ENCODE measurements at regions not wholly inside any gene's neighbourhood (a gene's known extent, or its start where the extent isn't known, plus 50 kb on each side); places are given as distances from the start of the nearest gene placed in this dataset.

GRCh38 chr22:47928631-47929030 is 1166.2 kb downstream of the TBC1D22A start:
- Histone ChIP-seq H3K27me3 (replicated peaks in 1 of 7) (peaks cover 0 to 7% (median 0%) of the 10 kb centered on the region in 7 donors), H3K36me3 (no peaks in the 10 kb centered on the region), H3K27ac (no peak overlapping the region), H3K9me3 (peaks cover 0 to 16% (median 6%) of the 10 kb centered on the region in 8 donors), H3K4me1 (peaks cover 0 to 13% (median 0%) of the 10 kb centered on the region in 6 donors), H3K4me3 (no peak overlapping the region)
- intact Hi-C loops (cut with DNase I; ENCODE audit: low total_unique reads) = no loop called here
- DNase-seq = no peak
- WGBS, 5 donors = 42 to 70% (median 62%) methylated on average over 4 of the region's 4 CpGs
- TF ChIP-seq CTCF (IDR thresholded peaks at IDR 0.05 in 8 of 11, conservative IDR thresholded peaks at IDR 0.05 in 3 of 11) (no peak), POLR2AphosphoS5 (IDR thresholded peaks at IDR 0.05) (no peak), POLR2A (IDR thresholded peaks at IDR 0.05) (no peak)

- no peak for DNase-seq
- peaks cover 0 to 13% (median 0%) of the 10 kb centered on the region in 6 donors for H3K4me1 ChIP-seq
- 86 to 96% (median 87%) methylated on average over 21 of the region's 21 CpGs for WGBS, 5 donors
- H3K9me3 ChIP-seq = peaks cover 0 to 20% (median 3%) of the 10 kb centered on the region in 8 donors
- H3K4me3 ChIP-seq = no peak overlapping the region
- H3K27ac ChIP-seq = no peak overlapping the region
- peaks cover 0 to 7% (median 0%) of the 10 kb centered on the region in 7 donors for H3K27me3 ChIP-seq (replicated peaks in 1 of 7)
- no peaks in the 10 kb centered on the region for H3K36me3 ChIP-seq
- intact Hi-C loops (cut with DNase I; ENCODE audit: low total_unique reads) = no loop called here
- TF ChIP-seq POLR2AphosphoS5 (IDR thresholded peaks at IDR 0.05) = no peak
- no peak for TF ChIP-seq CTCF (IDR thresholded peaks at IDR 0.05 in 8 of 11, conservative IDR thresholded peaks at IDR 0.05 in 3 of 11)
- no peak for TF ChIP-seq POLR2A (IDR thresholded peaks at IDR 0.05)
Measured at GRCh38 chr22:47927648-47928210, 1165.3 kb downstream of the TBC1D22A start.

- 90 to 94% (median 93%) methylated on average over 10 to 11 of the region's 11 CpGs for WGBS, 5 donors
- DNase-seq = no peak
- H3K4me3 ChIP-seq = no peak overlapping the region
- H3K9me3 ChIP-seq = peaks cover 0 to 20% (median 3%) of the 10 kb centered on the region in 8 donors
- intact Hi-C loops (cut with DNase I; ENCODE audit: low total_unique reads) = no loop called here
- TF ChIP-seq CTCF (IDR thresholded peaks at IDR 0.05 in 8 of 11, conservative IDR thresholded peaks at IDR 0.05 in 3 of 11) (no peak), POLR2A (IDR thresholded peaks at IDR 0.05) (no peak), POLR2AphosphoS5 (IDR thresholded peaks at IDR 0.05) (no peak)
- no peaks in the 10 kb centered on the region for H3K27me3 ChIP-seq (replicated peaks in 1 of 7)
- no peaks in the 10 kb centered on the region for H3K36me3 ChIP-seq
- H3K4me1 ChIP-seq = peaks cover 0 to 19% (median 14%) of the 10 kb centered on the region in 6 donors
- no peak overlapping the region for H3K27ac ChIP-seq
Measured at GRCh38 chr22:47923011-47923427, 1160.6 kb downstream of the TBC1D22A start.

GRCh38 chr22:47921906-47922305 is 1159.5 kb downstream of the TBC1D22A start:
- DNase-seq = no peak
- Histone ChIP-seq H3K36me3 (no peaks in the 10 kb centered on the region), H3K4me3 (no peak overlapping the region), H3K4me1 (peaks cover 0 to 28% (median 14%) of the 10 kb centered on the region in 6 donors), H3K27me3 (replicated peaks in 1 of 7) (no peaks in the 10 kb centered on the region), H3K9me3 (peaks cover 0 to 20% (median 3%) of the 10 kb centered on the region in 8 donors), H3K27ac (no peak overlapping the region)
- WGBS, 5 donors = 82 to 98% (median 91%) methylated on average over 3 of the region's 3 CpGs
- intact Hi-C loops (cut with DNase I; ENCODE audit: low total_unique reads) = no loop called here
- TF ChIP-seq POLR2A (IDR thresholded peaks at IDR 0.05) (no peak), POLR2AphosphoS5 (IDR thresholded peaks at IDR 0.05) (no peak), CTCF (IDR thresholded peaks at IDR 0.05 in 8 of 11, conservative IDR thresholded peaks at IDR 0.05 in 3 of 11) (no peak)

Data from spleen (tissue), 11 donors.